ENCODE measurements at regions not wholly inside any gene's neighbourhood (a gene's known extent, or its start where the extent isn't known, plus 50 kb on each side); places are given as distances from the start of the nearest gene placed in this dataset.

- FAIRE-seq = no peak
- Histone ChIP-seq H3K9ac (ENCODE audit: low read length in 3 of 3) (no peak overlapping the region), H3K9me3 (ENCODE audit: control insufficient read depth in 2 of 3, insufficient read depth in 1 of 3, low read length in 3 of 3) (no peaks in the 10 kb centered on the region), H3K4me1 (ENCODE audit: control insufficient read depth in 2 of 3, insufficient read depth in 2 of 3, low read depth in 1 of 3, low read length in 3 of 3) (no peaks in the 10 kb centered on the region), H3K4me3 (ENCODE audit: low read length in 3 of 3) (no peak overlapping the region), H3K36me3 (ENCODE audit: control insufficient read depth in 2 of 3, insufficient read depth in 3 of 3, low read length in 3 of 3) (no peaks in the 10 kb centered on the region), H3K27ac (ENCODE audit: low read depth in 2 of 2, low read length in 2 of 2) (no peak overlapping the region), H3K27me3 (ENCODE audit: control insufficient read depth, insufficient read depth, low read length) (no peaks in the 10 kb centered on the region)
- TF ChIP-seq, protein P1, sequence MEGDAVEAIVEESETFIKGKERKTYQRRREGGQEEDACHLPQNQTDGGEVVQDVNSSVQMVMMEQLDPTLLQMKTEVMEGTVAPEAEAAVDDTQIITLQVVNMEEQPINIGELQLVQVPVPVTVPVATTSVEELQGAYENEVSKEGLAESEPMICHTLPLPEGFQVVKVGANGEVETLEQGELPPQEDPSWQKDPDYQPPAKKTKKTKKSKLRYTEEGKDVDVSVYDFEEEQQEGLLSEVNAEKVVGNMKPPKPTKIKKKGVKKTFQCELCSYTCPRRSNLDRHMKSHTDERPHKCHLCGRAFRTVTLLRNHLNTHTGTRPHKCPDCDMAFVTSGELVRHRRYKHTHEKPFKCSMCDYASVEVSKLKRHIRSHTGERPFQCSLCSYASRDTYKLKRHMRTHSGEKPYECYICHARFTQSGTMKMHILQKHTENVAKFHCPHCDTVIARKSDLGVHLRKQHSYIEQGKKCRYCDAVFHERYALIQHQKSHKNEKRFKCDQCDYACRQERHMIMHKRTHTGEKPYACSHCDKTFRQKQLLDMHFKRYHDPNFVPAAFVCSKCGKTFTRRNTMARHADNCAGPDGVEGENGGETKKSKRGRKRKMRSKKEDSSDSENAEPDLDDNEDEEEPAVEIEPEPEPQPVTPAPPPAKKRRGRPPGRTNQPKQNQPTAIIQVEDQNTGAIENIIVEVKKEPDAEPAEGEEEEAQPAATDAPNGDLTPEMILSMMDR (IDR thresholded peaks at IDR 0.05; ENCODE audit: borderline replicate concordance, extremely low read depth, insufficient read depth) = no peak
- DNase-seq = peak in 1 of 5 donors; percentile 71
- intact Hi-C loops (cut with DNase I) = no loop called here
These were observed 143.8 kb upstream of the ARID2 start for GRCh38 chr12:45585522-45586230.

DNA sequence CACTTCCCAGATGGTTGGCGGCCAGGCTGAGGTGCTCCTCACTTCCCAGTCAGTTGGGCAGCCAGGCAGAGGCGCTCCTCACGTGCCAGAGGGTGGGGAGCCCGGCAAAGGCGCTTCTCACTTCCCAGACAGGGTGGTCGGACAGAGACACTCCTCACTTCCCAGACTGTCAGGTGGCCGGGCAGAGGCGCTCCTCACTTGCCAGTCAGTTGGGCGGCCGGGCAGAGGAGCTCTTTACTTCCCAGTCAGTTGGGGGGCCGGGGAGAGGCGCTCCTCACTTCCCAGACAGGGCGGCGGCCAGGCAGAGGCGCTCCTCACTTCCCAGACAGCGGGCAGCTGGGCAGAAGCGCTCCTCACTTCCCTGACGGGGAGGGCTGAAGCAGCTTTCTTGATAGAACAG is 143.0 kb upstream of the ARID2 start:
- FAIRE-seq = no peak
- DNase-seq = no peak
- Histone ChIP-seq H3K27ac (ENCODE audit: low read depth in 2 of 2, low read length in 2 of 2) (no peak overlapping the region), H3K36me3 (ENCODE audit: control insufficient read depth in 2 of 3, insufficient read depth in 3 of 3, low read length in 3 of 3) (no peaks in the 10 kb centered on the region), H3K9me3 (ENCODE audit: control insufficient read depth in 2 of 3, insufficient read depth in 1 of 3, low read length in 3 of 3) (no peaks in the 10 kb centered on the region), H3K27me3 (ENCODE audit: control insufficient read depth, insufficient read depth, low read length) (no peaks in the 10 kb centered on the region), H3K4me3 (ENCODE audit: low read length in 3 of 3) (no peak overlapping the region), H3K9ac (ENCODE audit: low read length in 3 of 3) (no peak overlapping the region), H3K4me1 (ENCODE audit: control insufficient read depth in 2 of 3, insufficient read depth in 2 of 3, low read depth in 1 of 3, low read length in 3 of 3) (no peaks in the 10 kb centered on the region)
- TF ChIP-seq, protein P1 (IDR thresholded peaks at IDR 0.05; ENCODE audit: borderline replicate concordance, extremely low read depth, insufficient read depth) = no peak
- intact Hi-C loops (cut with DNase I) = no loop called here

DNA sequence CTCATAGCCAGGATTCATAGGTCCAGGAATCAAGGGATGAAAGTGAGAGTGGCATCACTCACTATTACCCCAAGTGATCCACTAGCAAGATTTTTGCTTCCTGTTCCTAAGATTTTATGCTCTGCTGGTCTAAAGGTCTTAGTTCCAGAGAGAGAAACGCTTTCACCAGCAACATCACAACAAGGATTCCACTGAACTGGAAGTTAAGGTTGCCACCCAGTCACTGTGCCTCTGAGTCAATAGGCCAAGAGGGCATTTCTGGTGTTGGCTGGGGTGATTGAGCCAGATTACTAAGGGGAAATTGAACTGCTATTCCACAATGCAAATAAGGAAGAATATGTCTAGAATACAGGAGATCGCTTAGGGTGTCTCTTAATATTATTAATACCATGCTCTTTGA is 142.5 kb upstream of the ARID2 start:
- no peak overlapping the region for H3K27ac ChIP-seq (ENCODE audit: low read depth in 2 of 2, low read length in 2 of 2)
- H3K27me3 ChIP-seq (ENCODE audit: control insufficient read depth, insufficient read depth, low read length) = no peaks in the 10 kb centered on the region
- intact Hi-C loops (cut with DNase I) = no loop called here
- TF ChIP-seq, protein P1 (IDR thresholded peaks at IDR 0.05; ENCODE audit: borderline replicate concordance, extremely low read depth, insufficient read depth) = no peak
- no peaks in the 10 kb centered on the region for H3K9me3 ChIP-seq (ENCODE audit: control insufficient read depth in 2 of 3, insufficient read depth in 1 of 3, low read length in 3 of 3)
- DNase-seq = no peak
- H3K36me3 ChIP-seq (ENCODE audit: control insufficient read depth in 2 of 3, insufficient read depth in 3 of 3, low read length in 3 of 3) = no peaks in the 10 kb centered on the region
- FAIRE-seq = no peak
- no peak overlapping the region for H3K9ac ChIP-seq (ENCODE audit: low read length in 3 of 3)
- H3K4me1 ChIP-seq (ENCODE audit: control insufficient read depth in 2 of 3, insufficient read depth in 2 of 3, low read depth in 1 of 3, low read length in 3 of 3) = no peaks in the 10 kb centered on the region
- no peak overlapping the region for H3K4me3 ChIP-seq (ENCODE audit: low read length in 3 of 3)
